NCI-H748 (cell line): ENCODE measurements at regions not wholly inside any gene's neighbourhood (a gene's known extent, or its start where the extent isn't known, plus 50 kb on each side); places are given as distances from the start of the nearest gene placed in this dataset.
A peak's percentile ranks its signal among the peaks of the same experiment; 100 is the strongest.
"Not testable (repeated sequence)": the region's sequence is repeated elsewhere in the genome, so short reads cannot be mapped to it uniquely, and the experiment has no call there.

Experiments used
- DNase-seq: peaks from one replicate; lab custom pipeline; 2025; ENCODE audit not compliant: unreplicated experiment; lab: John Stamatoyannopoulos, UW

DNA sequence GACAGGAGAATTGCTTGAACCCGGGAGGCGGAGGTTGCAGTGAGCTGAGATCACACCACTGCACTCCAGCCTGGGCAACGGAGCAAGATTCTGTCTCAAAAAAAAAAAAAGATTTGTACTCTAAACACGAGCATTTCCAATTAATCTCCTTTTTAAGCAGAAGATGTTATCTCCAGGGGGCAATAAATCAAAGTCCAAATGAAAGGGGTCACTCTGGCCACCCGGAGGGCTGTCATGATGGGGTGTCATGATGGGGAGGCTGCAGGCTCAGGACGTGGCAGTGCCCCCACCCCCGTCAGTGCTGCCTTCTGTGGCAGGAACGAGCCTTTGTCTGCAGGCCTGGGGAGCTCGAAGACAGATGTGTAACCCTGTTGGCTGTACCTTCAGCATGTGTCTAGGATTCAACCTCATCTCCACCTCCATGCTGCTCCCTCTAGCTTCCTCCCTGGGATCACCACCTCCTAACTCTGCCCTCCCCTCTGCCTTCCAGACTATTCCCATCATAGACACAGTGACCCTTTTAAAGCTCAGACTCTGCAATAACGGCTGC lies 76.9 kb upstream of the YWHAQ start:
- DNase-seq, result no peak

DNA sequence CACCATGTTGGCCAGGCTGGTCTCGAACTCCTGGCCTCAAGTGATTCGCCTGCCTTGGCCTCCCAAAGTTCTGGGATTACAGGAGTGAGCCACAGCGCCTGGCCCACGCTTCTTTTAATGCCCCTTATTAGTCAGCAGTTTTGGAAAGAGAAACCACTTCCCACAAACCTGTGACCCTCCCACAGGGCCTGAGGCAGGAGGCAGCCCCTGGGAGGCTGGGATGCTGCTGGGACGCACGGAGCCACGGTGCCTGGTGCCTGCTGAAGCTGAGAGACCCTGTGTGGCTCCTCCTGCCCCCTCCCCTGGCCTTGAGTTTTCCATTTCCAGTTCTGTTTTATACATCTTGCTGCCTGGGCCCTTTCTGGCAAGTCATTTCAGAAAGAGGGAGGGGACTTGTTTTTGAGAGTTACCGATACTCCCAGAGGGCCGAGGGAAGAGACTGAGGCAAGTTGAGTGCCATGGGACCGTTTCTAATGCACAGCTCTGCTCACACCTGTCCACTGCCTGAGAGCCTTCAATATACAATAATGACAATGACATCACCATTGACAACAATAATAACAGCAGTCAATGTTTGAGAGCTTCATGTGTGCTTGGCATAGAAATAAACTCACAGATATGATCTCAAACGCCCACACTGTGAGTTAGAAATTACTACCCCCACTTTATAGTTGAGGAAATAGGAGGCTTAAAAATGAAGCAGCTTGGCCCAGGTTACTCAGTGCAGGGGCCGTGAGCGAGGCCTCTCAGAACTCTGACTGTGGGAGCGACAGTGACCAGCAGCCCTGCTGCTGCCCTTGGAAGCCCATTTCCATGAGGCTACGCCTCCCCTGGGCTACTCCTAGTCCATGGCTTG lies 78.1 kb upstream of the YWHAQ start:
- peak; percentile 64 for DNase-seq

DNA sequence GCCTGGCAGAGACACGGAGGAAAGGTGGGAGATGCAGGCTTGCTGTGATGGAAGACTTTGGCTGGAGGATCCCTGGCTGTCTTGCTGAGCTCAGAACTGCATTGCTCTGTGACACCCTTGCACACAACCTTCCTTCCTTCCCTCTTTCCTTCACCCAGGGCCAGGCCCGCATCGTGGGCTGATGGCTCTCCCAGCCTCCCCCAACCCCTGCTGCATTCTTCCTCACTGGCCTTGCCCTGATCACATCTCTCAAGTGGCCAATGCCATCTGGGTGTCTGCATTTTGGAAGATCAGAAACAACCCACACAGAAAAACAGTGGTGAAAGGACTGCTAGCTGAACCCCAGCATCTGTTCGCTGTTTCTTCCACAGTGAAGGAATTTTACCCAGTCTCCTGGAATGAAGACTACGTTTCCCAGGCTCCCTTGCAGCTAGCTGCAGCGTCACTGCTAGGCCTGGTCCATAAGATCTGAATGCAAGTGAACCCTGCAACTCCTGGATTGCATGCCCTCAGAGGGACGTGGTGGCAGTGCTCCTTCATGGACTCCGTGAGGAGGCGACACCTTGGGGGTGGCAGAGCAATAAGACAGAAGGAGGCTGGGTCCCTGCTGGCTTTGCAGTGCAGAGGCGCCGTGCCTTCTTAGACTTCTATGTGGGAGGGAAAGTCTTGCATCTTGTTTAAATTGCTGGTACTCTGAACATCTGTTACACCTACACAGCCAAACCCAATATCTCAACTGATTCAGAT lies 78.9 kb upstream of the YWHAQ start:
- DNase-seq, result no peak

DNA sequence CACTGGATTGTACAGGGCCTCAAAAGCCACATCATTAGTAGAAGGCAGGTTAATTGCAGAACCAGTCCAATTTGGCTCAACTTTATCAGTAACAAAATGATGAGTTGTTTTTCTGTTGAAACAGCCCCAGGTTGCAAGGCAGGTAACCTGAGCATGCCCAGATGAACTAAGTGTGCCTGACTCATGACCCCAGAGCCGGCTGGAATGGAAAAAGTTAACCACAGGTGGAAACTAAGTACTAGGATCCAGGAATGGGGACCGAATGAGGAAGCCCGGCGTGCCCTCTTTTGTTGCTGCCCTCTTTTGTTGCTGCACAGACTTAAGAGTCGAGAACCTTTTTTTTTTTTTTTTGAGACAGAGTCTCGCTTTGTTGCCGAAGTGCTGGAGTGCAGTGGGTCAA lies 79.5 kb upstream of the YWHAQ start:
- DNase-seq, result no peak

DNA sequence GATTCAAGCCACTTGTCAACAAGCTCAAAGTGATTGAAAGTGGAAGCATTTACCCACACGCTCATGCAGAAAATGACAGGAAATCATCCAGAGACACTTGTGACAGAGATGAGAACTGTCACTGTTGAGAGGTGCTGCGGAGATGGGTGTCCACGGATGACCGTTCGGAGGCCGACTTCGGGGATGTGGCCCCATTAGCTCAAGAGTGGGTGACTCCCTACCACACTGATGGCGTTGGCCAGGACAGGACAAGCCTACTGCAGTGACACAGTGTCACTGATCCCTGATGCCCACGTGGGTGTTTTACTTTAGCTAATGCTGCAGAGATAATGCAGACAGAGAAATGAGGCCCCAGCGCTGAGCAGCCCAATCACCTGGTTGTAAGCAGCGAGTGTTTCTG lies 81.5 kb upstream of the YWHAQ start:
- no peak for DNase-seq

DNA sequence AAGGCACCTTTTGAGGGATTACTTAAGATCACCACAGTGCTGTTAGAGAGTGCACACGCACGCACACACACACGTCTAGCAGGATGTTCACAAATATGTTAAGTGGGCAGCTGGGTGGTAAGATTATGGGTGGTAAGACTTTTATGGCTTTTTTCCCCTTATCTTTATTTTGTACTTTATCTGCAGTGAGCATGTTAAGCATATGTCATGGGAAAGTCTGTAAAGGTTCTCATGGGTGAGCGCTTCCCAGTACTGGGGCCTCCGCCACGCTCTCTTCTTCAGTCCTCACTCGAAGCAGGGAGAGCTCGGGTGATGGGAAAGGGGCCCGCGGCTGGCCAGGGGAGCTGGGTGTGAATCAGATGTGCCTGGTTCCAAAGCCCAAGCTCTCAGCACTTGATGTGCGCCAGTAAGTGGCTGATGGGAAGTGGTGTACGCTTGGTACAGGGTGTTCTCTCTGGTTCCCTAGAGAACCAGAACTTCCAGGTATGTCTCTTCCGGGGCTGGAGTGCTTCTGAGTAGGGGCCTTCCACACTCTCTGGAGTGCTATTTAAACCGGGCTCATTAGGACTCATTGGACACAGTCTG lies 83.9 kb upstream of the YWHAQ start:
- no peak for DNase-seq

DNA sequence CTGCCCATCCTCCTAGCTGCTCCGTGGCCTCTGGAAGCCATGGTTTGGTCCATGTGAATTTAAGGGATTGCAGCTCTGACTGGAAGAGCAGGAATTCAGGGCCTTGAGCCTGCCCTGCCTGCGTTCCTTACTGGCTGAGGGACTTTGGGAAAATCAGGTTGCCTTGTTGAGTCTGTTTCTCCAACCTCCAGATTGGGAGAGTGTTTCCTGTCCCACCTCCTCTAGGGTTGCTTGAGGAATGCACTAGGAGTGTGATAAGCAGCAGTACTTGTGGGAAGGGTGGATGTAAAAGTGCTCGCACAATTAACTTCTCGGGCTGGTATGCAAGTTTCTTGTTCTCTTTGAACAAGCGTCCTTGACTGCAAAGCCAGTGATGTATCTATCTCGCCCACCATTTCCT lies 84.4 kb upstream of the YWHAQ start:
- DNase-seq, result no peak

DNA sequence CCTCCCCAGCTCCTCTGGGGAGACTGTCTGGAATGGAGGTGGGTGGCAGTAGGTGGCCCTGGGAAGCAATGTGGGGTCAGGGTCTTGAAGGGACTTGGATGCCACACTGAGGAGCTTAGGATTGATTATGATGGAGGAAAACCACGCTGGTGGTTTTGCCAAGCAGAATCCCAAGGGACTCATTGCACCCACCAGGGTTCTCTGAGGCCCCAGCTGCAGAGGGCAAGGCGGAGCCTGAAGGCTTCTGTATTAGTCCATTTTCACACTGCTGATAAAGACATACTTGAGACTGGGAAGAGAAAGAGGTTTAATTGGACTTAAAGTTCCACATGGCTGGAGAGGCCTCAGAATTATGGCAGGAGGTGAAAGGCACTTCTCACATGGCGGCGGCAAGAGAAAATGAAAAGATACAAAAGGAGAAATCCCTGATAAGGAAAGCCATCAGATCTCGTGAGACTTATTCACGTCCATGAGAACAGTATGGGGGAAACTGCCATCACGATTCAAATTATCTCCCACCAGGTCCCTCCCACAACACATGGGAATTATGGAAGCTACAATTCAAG lies 87.2 kb upstream of the YWHAQ start:
- no peak for DNase-seq

DNA sequence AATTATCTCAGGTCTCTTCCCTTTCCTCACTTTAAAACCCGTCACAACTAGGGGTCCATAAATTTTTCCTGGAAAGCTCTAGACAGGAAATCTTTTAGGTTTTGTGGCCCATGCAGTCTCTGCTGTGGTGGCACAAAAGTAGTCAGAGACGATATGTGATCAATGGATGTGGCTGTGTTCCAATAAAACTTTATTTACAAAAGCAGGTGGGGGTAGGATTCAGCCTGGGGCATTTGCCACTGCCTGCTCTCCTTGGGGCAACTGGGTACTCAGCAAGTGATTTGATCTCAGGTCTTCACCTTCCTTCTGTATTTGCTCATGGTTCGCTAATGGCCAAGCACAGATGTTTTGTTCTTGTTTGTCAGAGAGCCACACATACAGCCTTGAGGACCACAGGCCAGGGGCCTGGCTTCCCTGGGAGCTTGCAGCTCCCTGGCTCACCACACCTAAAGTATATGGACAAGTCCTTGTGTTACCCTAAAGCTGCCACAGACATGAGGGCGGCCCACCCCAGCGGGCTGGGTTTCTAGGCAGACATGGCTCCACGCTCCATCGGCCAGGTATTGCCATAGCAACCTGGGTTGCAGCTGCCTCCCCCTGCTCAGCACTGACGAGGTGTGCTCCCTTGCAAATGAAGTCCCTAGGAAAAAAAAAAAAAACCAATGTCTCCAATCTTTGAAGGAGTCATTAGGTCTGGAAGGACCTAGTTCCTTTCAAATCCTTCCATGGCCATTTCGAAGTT lies 89.7 kb upstream of the YWHAQ start:
- peak; percentile 74 for DNase-seq

DNA sequence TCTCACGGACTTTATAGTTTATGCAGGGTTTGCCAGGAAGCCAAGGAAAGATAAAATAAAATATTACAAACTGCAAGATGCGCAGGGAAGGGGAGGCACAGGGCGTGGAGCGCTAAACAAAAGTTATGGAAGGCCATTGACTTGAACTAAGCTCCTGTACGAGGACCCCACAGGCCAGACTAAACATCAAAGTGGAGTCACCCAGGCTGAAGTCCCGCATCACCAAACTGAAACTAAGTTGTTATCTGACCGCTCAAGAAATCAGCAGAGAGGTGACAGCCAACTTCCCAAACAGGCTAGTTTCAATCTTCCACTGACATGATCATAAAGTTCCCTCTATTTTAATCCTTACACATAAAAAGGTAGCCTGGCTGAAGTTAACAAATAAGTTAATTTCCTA lies 90.5 kb upstream of the YWHAQ start:
- DNase-seq, result no peak

DNA sequence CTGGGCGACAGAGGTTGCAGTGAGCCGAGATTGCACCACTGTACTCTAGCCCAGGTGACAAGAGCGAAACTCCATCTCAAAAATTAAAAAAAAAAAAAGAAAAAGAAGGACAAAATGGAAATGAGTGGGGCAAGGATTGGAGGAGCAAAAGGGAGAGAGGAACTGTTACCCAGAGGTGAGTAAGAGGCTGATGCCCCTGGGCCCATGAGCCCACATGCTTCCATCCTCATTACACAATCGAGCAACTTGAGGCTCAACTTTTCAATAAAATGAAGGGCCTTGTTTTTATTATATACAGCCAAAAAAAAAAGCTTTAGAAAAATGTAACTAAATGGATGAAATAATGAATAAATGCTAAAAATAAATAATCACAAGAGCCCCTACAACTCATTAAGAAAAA lies 91.7 kb upstream of the YWHAQ start:
- no peak for DNase-seq

DNA sequence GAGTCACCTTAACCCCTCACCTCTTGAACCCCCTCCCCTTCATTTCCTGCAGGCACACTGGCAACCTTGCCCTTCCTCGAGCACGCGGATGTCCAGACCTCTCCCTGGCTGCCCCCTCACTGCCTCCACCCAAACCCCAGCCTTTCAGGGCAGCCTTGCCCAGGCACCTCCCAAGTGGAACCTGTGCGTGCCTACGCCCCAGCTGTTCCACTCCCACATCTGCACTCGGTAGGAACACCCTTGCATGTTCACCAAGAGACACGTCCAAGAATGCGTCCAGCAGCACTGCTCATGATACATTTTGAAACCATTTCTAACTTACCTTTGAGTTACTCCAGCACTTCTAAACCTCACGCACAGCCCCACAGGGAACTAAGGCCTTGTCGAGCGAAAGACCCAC lies 93.8 kb upstream of the YWHAQ start:
- no peak for DNase-seq

DNA sequence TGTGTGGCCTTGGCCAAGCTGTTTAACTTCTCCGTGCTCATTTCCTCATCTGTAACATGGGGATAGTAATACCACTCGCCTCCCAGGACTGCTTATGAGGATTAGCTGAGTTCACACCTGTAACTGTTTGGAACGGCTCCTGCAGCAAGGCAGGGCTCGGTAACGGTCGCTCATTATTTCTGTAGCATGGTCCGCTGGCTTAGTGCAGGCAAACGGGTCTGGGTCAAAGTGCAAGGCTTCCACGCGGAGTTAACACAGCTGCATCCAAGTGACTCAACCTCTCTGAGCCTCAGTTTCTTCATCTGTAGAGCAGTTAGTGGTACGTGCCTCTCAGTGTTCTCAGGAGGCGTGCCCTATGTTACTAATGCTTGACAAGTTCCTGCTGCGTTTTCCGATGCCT lies 94.3 kb upstream of the YWHAQ start:
- no peak for DNase-seq

DNA sequence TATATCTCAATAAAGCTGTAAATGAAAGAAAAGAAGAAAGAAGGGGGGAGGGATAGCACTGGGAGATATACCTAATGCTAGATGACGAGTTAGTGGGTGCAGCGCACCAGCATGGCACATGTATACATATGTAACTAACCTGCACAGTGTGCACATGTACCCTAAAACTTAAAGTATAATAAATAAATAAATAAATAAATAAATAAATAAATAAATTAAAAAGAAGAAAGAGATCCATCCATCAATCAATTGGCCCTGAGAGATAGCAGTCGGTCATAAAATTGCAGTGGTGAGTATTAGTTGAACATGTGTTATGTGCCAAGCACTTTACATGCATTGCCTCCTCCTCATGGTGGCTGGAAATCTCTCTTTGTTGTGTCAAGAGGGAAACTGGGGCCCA lies 95.2 kb upstream of the YWHAQ start:
- DNase-seq, result not testable (repeated sequence)

DNA sequence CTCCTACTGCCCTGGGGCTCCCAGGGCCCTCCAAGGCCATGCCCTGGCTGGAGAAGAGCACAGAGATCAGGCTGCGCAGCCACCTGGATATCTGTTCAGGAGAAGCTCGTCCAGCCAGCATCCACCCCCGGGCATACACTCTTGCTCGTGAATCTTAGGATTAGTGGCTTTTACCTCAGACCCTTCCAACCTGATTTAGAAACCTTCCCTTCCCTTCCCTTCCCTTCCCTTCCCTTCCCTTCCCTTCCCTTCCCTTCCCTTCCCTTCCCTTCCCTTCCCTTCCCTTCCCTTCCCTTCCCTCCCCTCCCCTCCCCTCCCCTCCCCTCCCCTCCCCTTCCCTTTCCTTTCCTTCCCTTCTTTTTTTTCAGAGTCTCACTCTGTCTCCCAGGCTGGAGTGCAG lies 99.7 kb upstream of the YWHAQ start:
- DNase-seq, result not testable (repeated sequence)

DNA sequence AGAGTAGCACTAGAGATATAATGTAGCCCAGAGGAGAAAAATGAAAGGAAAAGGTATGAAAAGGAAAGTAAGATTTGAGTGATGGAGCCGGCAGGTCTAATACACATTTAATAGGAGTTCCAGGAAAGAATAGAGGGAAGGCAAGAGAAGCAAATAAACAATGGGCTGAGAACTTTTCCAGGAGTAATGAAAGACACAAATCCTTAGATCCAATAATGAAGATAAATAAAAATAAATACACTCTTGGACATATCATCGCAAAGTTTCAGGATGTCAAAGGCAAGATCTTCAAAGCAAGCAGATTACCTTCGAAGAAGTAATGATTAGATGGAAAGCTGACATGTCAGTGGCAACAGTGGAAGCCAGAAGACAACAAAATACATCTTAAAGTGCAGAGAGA lies 102.0 kb upstream of the YWHAQ start:
- no peak for DNase-seq

DNA sequence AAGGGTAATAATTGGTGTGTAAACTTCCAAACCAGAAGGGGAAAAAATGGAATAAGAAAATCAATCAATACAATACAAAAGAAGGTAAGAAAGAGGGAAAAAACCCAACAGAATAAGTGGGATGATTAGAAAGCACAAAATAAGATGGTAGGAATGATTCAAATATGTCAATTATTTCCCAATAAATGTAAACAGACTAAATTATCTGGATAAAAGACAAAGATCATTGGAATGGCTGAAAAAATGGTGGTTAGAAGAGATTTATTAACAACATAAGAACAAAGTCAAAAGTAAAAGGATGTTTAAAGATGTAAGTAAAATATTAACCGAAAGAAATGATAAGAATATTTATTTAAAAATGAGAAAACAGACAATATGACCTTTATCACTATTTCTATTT lies 103.5 kb upstream of the YWHAQ start:
- no peak for DNase-seq

DNA sequence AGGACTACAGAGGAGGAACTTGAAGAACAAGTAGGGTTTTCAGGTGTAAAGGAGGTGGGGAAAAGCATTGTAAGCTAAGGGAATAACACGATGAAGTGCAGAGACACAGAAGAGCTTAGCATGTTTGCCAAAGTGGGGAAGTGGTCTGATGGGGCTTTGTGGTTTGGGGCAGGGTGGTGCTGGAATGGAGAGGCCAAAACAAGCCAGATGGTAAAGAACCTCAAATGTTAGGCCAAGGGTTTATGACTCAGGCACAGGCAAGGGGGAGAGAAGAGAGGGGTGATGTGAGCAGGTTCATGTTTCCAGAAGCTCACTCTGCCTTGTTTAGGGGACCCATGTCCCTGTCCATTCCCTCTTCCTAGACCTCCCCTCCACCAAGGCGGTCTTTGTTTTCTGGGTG lies 104.5 kb upstream of the YWHAQ start:
- no peak for DNase-seq

DNA sequence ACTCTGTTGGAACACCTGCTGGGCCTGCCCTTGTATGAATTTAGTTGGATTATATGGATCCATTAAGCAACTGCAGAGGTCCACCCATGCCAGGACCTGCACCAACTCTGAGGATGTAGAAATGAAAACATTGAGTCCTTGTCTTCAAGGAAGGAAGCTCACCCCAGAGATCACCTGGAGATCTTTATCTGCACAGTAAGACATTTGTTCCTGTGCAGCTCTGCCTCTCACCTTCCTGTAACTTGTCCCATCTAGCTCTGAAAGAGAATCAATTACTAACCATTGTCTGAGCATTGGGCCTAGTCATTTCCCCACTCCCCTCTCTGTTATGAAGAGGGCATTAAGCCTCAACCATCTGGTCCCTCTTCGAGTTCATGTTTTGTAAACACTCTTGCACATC lies 105.2 kb upstream of the YWHAQ start:
- no peak for DNase-seq

DNA sequence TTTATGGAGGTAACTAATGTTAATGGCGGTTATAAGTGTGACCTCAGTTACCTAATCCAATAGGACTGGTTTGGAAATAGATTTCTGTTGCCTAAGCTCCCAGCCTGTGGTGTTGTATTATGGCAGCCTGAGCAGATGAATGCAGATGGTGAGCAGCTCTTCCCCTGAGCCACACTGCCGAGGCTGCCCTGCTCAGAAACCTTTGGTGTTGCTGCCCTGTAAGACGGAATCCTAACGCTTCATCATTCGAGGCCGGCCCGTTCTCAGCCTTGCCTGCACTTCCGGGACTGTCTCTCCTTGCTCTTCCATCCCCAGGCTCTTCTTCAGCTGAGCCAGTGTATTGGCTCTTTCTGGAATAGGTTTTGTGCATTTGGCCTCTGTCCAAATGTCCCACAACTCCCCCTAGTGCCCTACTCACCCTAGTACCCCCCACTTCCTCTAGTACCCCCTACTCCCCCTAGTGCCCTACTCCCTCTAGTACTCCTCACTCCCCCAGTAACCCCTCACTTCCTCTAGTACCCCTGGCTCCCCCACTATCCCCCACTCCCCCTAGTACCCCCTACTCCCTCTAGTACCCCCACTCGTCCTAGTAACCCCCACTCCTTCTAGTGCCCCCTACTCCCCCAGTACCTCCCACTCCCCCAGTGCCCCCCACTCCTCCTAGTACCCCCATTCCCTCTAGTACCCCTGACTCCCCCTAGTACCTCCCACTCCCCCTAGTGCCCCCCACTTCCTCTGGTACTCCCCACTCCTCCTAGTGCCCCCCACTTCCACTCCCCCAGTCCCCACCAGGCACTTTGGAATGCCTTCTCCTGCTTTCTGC lies 106.0 kb upstream of the TAF1B start:
- peak; percentile 25 for DNase-seq
